HEK293 (cell line): ENCODE measurements at regions not wholly inside any gene's neighbourhood (a gene's known extent, or its start where the extent isn't known, plus 50 kb on each side); places are given as distances from the start of the nearest gene placed in this dataset.

Source experiments
- CTCF ChIA-PET: fragments of 350-600 bp; formaldehyde crosslinking; extraction: SDS; loops from one replicate; lab custom pipeline; 2021; ENCODE audit warnings: antibody characterized with exemption; lab: Yijun Ruan, JAX
- POLR2A ChIA-PET: fragments of 300-600 bp; formaldehyde crosslinking; extraction: SDS; loops from one replicate; lab custom pipeline; 2020; ENCODE audit warnings: antibody characterized with exemption, inconsistent platforms; lab: Yijun Ruan, JAX
- H3K27ac ChIP-seq: fragments of 200-500 bp; sonication (Bioruptor generic); 2 replicates; pipeline ENCODE4 v1.5.1; 2014; ENCODE audit warnings: low read depth, low read length, control low read depth, inconsistent platforms; ENCODE audit errors: extremely low read depth
- H3K36me3 ChIP-seq, 2 experiments: fragments of 200-500 bp in 1 of 2; sonication (Bioruptor generic) in 1 of 2; 1 replicate in 1 of 2; 2 replicates in 1 of 2; pipeline ENCODE4 v1.5.1; 2014 to 2017; ENCODE audit warnings: inconsistent platforms in 2 of 2, low read length in 2 of 2; ENCODE audit not compliant: control insufficient read depth in 2 of 2, insufficient read depth in 1 of 2
- H3K4me1 ChIP-seq: fragments of 200-500 bp; sonication (Bioruptor generic); 2 replicates; pipeline ENCODE4 v1.5.1; 2014; ENCODE audit warnings: mild to moderate bottlenecking, low read length, inconsistent platforms; ENCODE audit not compliant: control insufficient read depth, insufficient read depth
- H3K4me3 ChIP-seq: 2 replicates; pipeline ENCODE4 v1.5.1; 2011; ENCODE audit warnings: low read depth, mild to moderate bottlenecking, control low read depth, low read length, moderate library complexity
- H3K9me3 ChIP-seq: fragments of 200-500 bp; sonication (Bioruptor generic); 2 replicates; pipeline ENCODE4 v1.5.1; 2014; ENCODE audit warnings: low read depth, low read length, inconsistent platforms; ENCODE audit not compliant: control insufficient read depth, insufficient read depth
- HIC1 ChIP-seq: fragments of 450-650 bp; formaldehyde crosslinking; IDR thresholded peaks from 2 replicates; pipeline ENCODE4 v1.5.1; 2016; ENCODE audit warnings: missing biosample characterization, missing genetic modification characterization
- PRDM1 ChIP-seq: fragments of 450-650 bp; formaldehyde crosslinking; IDR thresholded peaks from 2 replicates; pipeline ENCODE4; 2016; ENCODE audit warnings: missing biosample characterization, missing genetic modification characterization
- PRDM4 ChIP-seq: fragments of 450-650 bp; formaldehyde crosslinking; IDR thresholded peaks from 2 replicates; pipeline ENCODE4 v1.5.1; 2017; ENCODE audit warnings: missing biosample characterization, missing genetic modification characterization
- ZBTB17 ChIP-seq: fragments of 450-650 bp; formaldehyde crosslinking; IDR thresholded peaks from 2 replicates; pipeline ENCODE4 v1.5.1; 2016; ENCODE audit warnings: missing biosample characterization, missing genetic modification characterization
- ZBTB7A ChIP-seq: fragments of 450-650 bp; formaldehyde crosslinking; IDR thresholded peaks from 2 replicates; pipeline ENCODE4 v1.5.1; 2016; ENCODE audit warnings: low read depth, missing biosample characterization, missing genetic modification characterization
- ZFHX2 ChIP-seq: fragments of 450-650 bp; formaldehyde crosslinking; conservative IDR thresholded peaks from 2 replicates; pipeline ENCODE4 v1.5.1; 2016; ENCODE audit warnings: missing biosample characterization, missing genetic modification characterization
- ZNF138 ChIP-seq: fragments of 450-650 bp; formaldehyde crosslinking; IDR thresholded peaks from 2 replicates; pipeline ENCODE4 v1.5.1; 2016; ENCODE audit warnings: missing biosample characterization, missing genetic modification characterization, borderline replicate concordance
- ZNF157 ChIP-seq: fragments of 450-650 bp; formaldehyde crosslinking; IDR thresholded peaks from 2 replicates; pipeline ENCODE4 v1.5.1; 2016; ENCODE audit warnings: missing biosample characterization, missing genetic modification characterization
- ZNF211 ChIP-seq: fragments of 450-650 bp; formaldehyde crosslinking; IDR thresholded peaks from 2 replicates; pipeline ENCODE4 v1.5.1; 2016; ENCODE audit warnings: low read depth, missing biosample characterization, missing genetic modification characterization
- ZNF223 ChIP-seq: fragments of 450-650 bp; formaldehyde crosslinking; IDR thresholded peaks from 2 replicates; pipeline ENCODE4 v1.5.1; 2016; ENCODE audit warnings: missing biosample characterization, missing genetic modification characterization
- ZNF24 ChIP-seq: fragments of 450-650 bp; formaldehyde crosslinking; IDR thresholded peaks from 2 replicates; pipeline ENCODE4 v1.5.1; 2016; ENCODE audit warnings: missing biosample characterization, missing genetic modification characterization
- ZNF324 ChIP-seq: fragments of 450-650 bp; formaldehyde crosslinking; IDR thresholded peaks from 2 replicates; pipeline ENCODE4 v1.5.1; 2016; ENCODE audit warnings: missing biosample characterization, missing genetic modification characterization
- ZNF426 ChIP-seq: fragments of 450-650 bp; formaldehyde crosslinking; IDR thresholded peaks from 2 replicates; pipeline ENCODE4 v1.5.1; 2017; ENCODE audit warnings: missing biosample characterization, missing genetic modification characterization, mild to moderate bottlenecking, inconsistent platforms, moderate library complexity
- ZNF521 ChIP-seq: fragments of 450-650 bp; formaldehyde crosslinking; IDR thresholded peaks from 2 replicates; pipeline ENCODE4 v1.5.1; 2017; ENCODE audit warnings: missing biosample characterization, mild to moderate bottlenecking, missing genetic modification characterization
- ZNF544 ChIP-seq: fragments of 450-650 bp; formaldehyde crosslinking; IDR thresholded peaks from 2 replicates; pipeline ENCODE4 v1.5.0; 2017; ENCODE audit warnings: missing biosample characterization, missing genetic modification characterization
- ZNF548 ChIP-seq: fragments of 450-650 bp; formaldehyde crosslinking; IDR thresholded peaks from 2 replicates; pipeline ENCODE4 v1.5.1; 2016; ENCODE audit warnings: missing biosample characterization, missing genetic modification characterization
- ZNF561 ChIP-seq: fragments of 450-650 bp; IDR thresholded peaks from 2 replicates; pipeline ENCODE4 v1.5.1; 2018; ENCODE audit warnings: missing biosample characterization, missing genetic modification characterization, borderline replicate concordance
- ZNF677 ChIP-seq: fragments of 450-650 bp; IDR thresholded peaks from 2 replicates; pipeline ENCODE4 v1.5.0; 2018; ENCODE audit warnings: missing biosample characterization, mild to moderate bottlenecking, missing genetic modification characterization, moderate library complexity
- ZNF704 ChIP-seq: fragments of 450-650 bp; formaldehyde crosslinking; IDR thresholded peaks from 2 replicates; pipeline ENCODE4 v1.5.1; 2016; ENCODE audit warnings: missing biosample characterization, missing genetic modification characterization
- TF ChIP-seq, protein P1 (sequence below): fragments of 450-650 bp; formaldehyde crosslinking; IDR thresholded peaks from 2 replicates; pipeline ENCODE4 v1.5.1; 2017; ENCODE audit warnings: missing biosample characterization, missing genetic modification characterization

- TF ChIP-seq ZNF704 (tag by site-specific recombination): no peak
- TF ChIP-seq, all 188 proteins: peak for 0
Observed at GRCh38 chr1:173355281-173356031, 121.7 kb upstream of the PRDX6 start (continued).

DNA sequence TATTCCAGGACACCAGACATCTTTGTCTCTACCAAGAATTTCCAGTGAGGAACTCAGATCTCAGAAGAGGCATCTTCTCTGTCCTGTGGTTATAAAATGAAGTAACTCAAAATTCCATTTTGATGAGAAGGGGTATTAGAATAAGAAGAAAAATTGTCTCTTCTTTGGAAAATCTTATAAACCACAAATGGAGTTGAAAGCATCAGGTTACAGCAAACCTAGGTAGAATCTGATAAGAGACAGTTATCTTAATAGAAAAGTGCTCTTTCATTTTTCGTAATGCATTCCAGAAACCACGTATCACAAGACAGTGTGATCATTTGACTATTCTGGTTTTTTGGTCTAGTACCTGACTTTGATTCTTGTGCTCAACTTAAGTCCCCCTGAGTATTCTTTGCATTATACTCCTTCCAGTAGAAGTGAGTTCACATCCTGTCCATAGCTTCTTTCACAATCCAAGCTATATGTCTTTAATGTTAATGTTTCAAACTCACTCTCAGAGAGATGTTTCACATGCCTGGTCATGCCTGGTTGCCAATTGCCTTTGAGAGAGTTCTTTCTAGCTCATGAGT, 120.9 kb upstream of the PRDX6 start:
- no peaks in the 10 kb centered on the region for H3K9me3 ChIP-seq
- CTCF ChIA-PET: no interaction called here
- no peaks in the 10 kb centered on the region for H3K4me1 ChIP-seq
- no peak overlapping the region for H3K27ac ChIP-seq
- no peak overlapping the region for H3K4me3 ChIP-seq
- H3K36me3 ChIP-seq: no peaks in the 10 kb centered on the region
- TF ChIP-seq PRDM1 (tag by site-specific recombination) (no peak), ZNF677 (tag by site-specific recombination) (no peak), ZNF548 (tag by site-specific recombination) (no peak), ZNF211 (no peak), ZNF324 (no peak), HIC1 (no peak), ZNF138 (tag by site-specific recombination) (no peak), ZNF704 (tag by site-specific recombination) (no peak), ZNF157 (tag by site-specific recombination) (no peak), ZNF223 (no peak), ZBTB7A (tag by site-specific recombination) (no peak), ZNF561 (tag by site-specific recombination) (no peak), ZNF426 (tag by site-specific recombination) (no peak), ZNF24 (tag by site-specific recombination) (no peak), ZNF521 (tag by site-specific recombination) (no peak), ZNF544 (no peak), ZFHX2 (tag by site-specific recombination) (no peak), ZBTB17 (no peak), PRDM4 (no peak)
- TF ChIP-seq, protein P1, sequence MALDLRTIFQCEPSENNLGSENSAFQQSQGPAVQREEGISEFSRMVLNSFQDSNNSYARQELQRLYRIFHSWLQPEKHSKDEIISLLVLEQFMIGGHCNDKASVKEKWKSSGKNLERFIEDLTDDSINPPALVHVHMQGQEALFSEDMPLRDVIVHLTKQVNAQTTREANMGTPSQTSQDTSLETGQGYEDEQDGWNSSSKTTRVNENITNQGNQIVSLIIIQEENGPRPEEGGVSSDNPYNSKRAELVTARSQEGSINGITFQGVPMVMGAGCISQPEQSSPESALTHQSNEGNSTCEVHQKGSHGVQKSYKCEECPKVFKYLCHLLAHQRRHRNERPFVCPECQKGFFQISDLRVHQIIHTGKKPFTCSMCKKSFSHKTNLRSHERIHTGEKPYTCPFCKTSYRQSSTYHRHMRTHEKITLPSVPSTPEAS (tag by site-specific recombination): no peak
- POLR2A ChIA-PET: no interaction called here
